ENCODE measurements at regions not wholly inside any gene's neighbourhood (a gene's known extent, or its start where the extent isn't known, plus 50 kb on each side); places are given as distances from the start of the nearest gene placed in this dataset.
"Not testable (repeated sequence)": the region's sequence is repeated elsewhere in the genome, so short reads cannot be mapped to it uniquely, and the experiment has no call there.

DNA sequence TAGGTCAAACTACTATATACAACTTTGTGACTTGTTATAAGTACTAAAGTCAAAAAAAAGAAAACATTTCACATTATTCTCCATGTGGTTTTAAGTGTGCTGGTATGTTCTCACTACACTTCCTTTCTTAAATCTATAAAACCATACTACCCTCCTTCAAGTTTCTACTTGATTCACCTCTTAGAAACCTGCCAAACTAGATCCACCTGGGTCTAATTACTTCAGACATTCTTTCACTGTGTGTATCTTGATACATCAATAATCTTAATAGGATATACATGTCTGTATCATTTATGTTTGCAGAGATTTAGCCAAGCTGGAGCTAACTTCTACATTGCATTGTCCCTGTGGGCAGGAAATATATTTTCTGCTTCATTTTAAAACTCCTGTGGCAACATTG lies 1012.6 kb downstream of the EFNA5 start:
- no peak for DNase-seq

DNA sequence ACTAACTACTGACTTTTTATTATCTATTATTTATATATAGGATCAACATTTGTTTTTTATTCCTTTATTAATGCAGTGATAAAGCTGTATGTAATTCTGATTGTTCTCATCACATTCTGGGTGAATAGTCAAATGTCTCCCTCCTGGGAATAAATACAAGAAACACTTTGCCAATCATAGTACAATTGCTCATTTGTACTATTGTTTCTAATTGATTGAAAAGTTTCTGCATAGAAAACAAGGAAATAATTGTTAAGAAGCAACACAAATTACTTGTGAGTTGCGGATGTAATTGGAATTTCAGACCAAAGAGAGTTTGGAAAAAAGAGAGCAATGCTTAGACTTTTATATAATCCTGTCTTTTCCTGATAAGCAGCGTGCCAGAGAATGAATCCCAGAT lies 1013.9 kb downstream of the EFNA5 start:
- DNase-seq = no peak

DNA sequence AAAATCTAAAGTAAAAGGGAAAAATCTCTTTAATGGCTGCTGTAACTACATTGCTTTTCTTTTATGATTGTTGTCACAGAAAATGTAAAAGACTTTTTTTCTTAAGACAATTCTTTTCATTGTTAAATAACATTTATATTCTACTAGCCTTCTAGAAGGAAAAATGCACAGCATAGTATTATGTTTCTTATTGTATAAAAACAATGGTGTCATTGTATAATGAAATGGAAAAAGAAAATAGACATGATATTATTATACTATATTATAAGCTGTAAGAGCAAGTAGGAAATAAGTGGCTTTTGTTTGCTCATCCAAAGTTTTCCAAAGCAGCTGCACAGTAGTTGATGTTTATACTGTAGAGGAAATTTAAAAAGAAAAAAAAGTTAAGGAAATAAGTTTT lies 1021.7 kb downstream of the EFNA5 start:
- DNase-seq = no peak

DNA sequence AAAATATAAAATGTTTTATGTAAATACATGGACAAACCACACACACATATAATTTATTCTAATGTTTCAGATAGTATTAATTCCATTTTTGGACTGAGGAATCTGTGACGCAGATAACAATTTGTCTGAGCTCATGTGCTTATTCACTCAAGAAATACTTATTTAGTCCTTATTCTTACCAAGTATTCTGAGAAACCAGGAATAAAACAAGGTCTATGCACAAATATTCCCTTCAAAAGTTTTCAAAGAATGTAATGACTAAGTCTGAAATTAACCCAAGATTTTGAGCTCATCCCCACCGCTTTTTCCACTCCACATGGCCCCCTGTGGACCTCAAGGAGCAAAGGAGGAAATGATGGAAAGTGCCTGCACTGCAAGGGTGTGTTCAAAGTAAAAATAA lies 1022.3 kb downstream of the EFNA5 start:
- DNase-seq = peak; percentile 20

DNA sequence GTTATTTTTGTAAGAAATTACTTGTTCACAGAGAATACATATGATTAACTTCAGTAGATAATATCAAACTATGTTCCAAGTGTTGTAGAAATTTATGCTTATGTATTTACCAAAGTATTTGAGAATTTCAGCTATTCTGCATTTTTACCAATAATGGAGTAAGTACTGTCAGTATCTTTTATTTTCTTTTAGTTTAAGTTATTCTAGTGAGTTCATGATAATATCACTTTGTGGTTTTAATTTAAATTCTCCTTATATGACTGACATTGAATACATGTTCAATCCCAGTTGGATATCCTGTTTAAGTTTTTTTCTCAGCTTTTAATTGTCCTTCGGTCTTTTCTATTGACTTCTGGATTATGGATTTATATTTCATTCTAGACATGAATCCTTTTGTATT lies 1024.6 kb downstream of the EFNA5 start:
- DNase-seq = peak; percentile 0

DNA sequence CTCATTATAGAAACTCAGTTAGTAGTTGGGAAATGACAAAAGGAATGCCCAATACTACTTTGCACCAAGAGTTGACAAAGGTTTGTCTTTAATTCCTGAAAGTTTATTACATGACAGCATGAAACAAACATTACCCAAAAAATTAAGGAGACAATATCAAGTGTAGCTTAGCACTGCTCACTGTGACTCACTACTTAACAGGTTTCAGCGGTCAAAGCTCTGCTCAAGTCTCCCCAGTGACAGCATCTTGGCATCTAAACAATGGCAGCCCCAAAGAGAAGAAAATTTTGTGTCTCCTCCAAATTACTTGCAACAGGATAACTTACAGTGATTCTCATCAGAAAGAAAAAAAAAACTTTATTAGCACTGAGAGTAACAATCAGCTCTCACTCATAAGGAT lies 1030.2 kb downstream of the EFNA5 start:
- no peak for DNase-seq

DNA sequence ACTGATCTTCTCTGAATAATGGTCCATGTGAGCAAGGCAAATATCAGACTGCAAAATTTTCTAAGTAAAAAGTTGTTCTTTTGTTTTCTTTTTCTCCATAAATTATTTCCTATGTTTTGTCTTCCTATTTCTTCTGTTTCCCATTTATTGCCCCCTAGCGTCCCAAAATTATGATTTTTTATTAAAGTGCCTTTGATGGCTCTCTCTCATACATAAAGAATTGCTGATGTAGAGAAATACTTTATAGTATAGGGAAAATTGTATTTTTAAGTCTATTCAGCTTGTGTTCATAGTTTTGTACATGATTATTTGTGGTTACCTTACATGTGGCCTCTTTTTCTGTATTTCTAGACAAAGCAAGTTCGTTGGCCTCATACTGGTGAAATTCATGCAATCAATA lies 1031.2 kb downstream of the EFNA5 start:
- DNase-seq = no peak

DNA sequence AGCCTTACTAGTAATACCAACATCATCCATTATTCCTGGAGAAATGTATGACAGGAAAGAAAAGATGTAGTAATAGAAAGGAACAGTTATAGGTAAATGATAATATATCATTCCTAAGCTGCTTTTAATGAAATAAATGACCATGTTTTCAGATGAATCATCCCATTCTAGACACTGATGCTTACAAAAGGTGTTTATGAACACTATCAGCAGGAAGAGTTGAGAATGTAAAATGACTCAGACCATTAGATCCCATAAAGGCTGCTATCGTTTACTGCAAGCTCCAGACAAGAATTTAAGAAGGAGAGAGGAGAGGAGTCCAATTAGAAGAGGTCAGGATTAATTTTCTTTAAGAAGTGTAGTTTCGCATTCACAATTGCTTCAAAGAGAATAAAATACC lies 1033.5 kb downstream of the EFNA5 start:
- no peak for DNase-seq

DNA sequence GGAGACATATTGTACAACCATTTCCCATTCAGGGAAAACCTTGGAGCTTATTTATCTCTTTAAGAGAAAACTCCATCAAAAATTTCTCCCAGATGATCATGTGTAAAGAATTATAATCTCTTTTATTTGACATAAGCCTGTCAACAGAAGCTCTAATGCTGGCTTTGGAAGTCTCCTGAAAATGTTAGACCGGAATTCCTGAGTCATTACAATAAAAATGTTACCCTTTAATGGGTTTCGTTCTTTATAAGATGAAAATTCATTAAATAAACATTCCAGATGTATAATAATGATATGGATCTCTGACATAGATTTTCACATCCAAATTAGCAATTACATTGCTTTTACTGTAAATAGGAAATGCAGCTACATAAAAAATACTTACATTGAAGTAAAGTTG lies 1036.4 kb downstream of the EFNA5 start:
- DNase-seq = peak; percentile 32

DNA sequence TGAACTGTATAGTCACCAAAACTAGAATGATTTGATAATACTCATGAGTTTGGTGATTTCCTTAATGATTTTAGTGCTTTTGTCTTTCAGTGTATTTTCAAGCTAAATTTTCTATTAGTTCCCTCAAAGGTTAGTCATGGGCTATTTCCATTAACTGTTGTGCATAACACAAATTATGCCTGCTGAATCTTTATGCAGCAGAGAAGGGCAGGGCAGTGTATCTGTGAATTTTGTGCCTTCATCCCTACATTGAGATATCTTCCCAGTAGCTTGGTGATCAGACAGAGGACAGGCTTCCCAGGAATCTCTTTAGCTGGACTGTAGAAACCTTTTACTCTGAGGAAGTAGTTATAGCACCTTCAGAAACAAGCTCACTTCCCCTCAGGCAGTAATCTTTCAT lies 1036.9 kb downstream of the EFNA5 start:
- DNase-seq = no peak

DNA sequence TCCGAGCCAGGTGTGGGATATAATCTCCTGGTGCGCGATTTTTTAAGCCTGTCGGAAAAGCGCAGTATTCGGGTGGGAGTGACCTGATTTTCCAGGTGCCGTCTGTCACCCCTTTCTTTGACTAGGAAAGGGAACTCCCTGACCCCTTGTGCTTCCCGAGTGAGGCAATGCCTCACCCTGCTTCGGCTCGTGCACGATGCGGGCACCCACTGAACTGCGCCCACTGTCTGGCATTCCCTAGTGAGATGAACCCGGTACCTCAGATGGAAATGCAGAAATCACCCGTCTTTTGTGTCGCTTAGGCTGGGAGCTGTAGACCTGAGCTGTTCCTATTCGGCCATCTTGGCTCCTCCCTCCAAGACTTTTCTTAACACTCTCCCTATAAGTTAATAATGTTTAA lies 1042.3 kb downstream of the EFNA5 start:
- DNase-seq = not testable (repeated sequence)

DNA sequence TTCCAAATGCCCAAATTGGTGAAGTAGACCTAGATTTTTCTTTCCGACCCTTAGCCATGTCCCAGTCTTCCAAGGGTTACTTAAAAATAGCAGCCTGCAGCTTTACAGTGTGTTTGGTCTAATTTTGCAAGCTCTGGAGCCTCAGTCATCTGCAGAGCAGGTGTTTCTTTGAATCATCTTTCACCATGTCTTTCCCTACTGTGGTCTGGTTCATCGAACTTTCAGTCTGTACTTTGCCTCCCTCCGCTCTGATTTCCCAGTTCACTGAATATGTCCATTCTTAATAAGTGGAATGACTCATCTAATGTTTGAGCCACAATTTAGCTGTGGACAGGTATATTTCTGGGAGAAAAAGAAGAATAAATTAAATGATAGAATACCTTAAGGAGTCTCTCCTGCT lies 1060.7 kb downstream of the EFNA5 start:
- no peak for DNase-seq

DNA sequence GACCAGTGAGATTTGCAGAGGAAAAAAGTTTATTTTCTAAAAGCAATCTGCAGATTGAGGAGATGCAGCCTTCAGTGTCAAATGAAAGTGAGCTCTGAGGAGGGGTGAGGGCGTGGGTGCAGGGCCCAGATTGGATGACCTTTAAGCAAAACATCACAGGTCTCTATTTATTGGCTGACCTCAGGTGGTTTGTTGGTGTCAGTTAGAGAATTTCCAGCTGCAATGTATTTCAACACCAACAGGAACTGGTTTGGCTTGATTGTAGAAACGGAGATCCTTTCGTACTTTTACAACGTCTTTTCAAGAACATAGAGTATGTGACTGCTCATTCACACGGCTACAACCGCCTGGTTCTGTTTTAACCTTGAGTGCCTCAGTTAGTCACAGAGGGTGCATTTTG lies 1069.1 kb downstream of the EFNA5 start:
- no peak for DNase-seq

DNA sequence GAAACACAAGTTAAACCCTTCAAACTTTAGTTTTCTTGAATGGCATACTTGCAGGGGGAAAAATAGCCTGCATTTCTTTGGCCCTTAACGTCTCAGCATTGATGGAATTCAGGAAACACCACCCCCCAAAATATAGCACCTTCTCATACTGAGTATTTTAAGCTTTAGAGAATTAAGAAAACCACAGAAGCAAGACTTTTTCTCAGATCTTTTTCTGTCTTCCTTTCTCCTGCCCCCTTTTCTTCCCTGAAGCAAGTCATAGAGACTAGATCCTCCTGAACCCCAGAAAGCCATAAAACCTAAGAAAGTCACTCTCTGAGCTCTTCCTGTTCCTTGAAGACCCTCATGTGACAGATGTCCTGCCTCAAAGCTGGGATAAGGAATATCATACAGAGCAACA lies 1069.9 kb downstream of the EFNA5 start:
- DNase-seq = no peak

DNA sequence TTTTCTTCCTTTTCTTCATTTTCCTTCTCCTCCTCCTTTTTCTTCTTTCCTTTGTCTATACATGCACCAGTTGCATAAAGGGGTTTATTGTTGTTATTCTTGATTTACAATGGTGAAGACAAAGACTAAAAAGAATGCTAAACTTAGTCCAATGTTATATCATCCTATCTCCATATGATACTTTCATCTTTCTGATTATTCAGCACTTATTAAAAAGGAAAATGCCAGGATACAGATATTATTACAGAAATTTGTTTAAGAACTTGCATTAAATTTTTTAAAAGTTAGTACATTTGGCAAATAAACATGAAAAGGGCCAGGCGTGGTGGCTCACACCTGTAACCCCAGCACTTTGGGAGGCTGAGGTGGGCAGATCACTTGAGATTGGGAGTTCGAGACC lies 1074.9 kb downstream of the EFNA5 start:
- DNase-seq = no peak

DNA sequence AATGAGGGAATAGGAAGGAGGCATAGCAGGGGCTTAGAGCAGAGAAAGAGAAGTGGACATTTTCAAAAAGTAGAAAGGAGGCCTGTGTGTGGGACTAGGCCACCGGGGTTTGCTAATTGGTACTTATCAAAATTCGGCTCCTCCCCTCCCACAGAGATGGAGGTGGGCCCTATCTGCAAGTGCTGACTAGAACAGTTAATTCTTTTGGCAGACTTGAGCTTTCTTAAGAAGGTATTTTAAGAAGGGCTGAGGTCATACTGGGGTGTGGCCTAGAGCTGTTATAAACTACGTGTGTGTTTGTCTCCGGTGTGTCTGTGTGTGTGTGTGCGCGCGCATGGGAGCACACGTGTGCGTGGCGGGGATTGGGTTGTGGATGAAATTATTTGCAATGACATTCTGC lies 1086.5 kb downstream of the EFNA5 start:
- DNase-seq = no peak

DNA sequence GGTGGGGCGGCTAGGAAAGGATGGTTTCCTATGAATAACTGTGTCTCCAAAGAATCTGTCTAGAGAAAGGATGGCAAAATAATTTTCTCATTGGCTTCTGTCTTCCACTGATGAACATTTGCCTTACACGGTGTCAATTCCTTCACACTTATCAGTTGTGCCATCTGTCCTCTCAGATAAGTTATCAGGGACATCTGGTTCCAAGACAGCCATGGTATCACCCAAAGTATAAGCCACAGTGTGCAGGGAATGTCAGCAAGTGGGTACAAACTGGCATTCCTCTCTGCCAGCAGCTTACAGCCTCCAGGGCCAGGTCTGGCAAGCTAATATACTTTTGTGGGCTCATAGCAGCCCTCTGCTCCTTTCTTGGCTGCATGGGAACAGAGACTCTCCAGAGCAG lies 1092.0 kb downstream of the EFNA5 start:
- DNase-seq = no peak

DNA sequence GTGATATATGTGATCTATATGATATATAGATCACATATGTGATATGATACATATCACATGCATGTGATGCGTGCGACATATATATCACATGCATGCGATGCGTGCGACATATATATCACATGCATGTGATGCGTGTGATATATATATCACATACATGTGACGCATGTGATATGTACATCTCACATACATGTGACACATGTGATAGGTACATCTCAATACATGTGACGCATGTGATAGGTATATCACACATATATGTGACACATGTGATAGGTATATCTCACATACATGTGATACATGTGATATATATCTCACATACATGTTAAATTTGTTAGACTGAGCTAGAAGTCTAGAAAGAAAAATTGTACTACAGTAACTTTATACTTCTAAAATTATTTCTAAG lies 1095.9 kb downstream of the EFNA5 start:
- DNase-seq = no peak

DNA sequence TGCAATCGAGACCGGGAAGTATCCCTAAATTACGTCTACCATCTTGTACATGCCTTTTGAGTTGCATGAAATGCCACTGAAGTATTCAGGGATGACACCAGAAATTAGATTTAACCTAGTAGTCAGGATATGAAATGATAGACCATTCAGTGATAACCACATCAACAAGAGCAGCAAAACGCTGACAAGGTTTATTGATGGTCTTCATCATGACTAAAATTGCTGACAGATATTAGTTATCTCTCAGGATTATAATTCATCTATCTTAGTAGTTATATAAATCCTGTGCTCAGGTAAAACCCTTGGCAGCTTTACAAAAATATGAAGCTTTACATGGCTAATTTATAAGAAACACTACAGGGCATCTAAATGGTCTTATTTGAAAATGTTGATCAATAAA lies 1104.7 kb downstream of the EFNA5 start:
- no peak for DNase-seq

DNA sequence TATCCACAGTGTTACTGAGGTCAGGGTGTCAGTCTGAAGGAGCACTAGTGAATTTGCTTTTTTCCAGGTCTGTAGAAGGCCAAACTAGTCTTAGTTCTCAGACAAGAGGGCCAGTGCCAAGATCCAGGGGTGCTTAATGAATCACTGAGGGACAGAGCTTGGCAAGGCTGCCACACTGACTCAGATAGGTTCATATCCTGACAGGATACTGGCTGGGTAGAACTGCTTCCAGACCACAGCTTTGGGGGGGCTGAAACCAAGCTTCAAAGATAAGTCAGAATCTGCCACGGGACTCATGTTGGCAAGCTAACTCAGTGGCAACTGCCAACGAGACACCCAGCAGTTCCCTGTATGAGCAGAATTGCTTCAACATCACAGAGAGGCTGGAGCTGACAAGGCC lies 1125.4 kb downstream of the EFNA5 start:
- DNase-seq = peak; percentile 4

DNA sequence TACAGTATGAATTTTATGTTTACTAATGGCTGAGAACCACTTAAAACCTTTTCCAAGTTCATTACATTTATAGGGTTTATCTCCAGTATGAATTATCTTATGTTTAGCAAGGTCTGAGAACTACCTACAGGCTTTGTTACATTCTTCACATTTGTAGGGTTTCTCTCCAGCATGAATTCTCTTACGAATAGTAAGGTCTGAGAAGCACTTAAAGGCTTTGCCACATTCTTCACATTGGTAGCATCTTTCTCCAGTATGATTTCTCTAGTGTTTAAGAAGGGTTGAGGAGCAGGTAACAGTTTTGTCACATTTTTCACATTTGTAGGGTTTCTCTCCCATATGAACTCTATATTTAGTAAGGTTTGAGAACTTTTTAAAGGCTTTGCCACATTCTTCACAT lies 1127.4 kb downstream of the EFNA5 start:
- DNase-seq = no peak

DNA sequence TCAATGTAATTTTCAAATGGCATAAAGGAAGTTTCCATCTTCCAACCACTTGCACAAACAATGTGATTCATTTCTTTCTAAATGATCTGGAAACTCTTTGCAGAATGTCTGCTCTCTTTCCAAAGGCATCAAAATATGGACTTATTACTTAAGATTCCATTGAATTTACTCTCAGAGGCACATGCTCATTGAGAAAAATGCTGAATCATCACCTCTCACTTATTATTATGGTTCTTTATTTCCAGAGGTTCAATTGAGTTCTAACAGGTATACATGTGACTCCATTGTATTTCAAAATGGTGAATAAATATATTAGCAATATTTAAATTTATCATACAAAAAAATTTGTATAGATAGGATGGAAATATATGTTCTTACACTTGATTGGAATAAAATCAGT lies 1140.6 kb downstream of the EFNA5 start:
- no peak for DNase-seq

DNA sequence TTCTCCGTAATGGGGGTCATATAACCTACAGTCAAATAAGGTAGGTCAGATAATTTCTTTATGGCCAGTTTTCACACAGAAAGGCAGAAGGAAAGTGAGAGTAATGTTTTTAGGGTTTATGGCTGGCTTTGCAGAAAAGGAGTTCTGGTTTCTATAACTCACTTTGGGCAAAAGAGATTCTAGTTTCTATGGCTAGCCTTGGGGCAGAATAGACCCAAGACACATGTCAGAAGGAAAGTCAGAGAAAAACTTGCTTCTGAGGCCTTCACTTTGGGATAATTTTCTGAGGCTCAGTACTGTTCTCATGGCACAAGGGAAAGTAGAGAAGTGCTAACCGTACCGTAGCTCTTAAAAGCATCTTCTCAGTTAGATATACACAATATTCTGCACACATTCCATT lies 1145.3 kb downstream of the EFNA5 start:
- DNase-seq = no peak

DNA sequence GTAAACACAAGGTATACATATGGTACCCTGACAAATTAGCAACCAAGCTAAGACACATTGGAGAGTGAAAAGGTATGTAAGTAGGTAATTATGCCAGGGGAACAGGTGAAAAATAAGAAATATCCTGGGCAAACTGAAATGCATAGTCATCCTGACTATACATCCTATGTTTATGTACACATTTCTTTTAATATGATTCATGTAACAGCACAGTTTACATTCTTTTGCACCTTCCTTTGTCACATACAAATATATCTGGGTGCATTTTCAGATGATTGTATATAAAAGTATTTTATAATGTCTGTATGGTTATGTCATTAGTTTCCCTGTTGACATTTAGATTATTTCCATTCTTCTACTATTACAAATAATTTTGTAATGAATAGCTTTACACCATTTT lies 1146.9 kb downstream of the EFNA5 start:
- no peak for DNase-seq

DNA sequence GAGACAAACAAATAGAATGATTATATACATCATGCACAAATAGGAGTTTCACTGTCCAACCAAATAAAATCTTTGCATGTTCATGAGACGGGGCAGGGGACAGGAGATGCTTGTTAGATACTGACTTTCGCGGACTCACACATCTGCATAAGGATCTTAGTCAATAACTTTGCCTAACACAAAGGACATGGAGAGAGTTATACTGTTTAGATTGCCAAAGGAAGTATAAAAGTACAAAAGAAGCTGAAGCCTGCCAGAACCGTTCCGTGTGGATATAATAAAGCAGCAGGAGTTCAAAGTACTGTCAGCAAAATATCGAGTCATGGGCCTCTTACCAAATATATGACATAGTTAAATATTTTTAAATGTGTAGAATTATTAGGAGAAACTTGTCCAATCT lies 1148.4 kb downstream of the EFNA5 start:
- DNase-seq = peak; percentile 11

DNA sequence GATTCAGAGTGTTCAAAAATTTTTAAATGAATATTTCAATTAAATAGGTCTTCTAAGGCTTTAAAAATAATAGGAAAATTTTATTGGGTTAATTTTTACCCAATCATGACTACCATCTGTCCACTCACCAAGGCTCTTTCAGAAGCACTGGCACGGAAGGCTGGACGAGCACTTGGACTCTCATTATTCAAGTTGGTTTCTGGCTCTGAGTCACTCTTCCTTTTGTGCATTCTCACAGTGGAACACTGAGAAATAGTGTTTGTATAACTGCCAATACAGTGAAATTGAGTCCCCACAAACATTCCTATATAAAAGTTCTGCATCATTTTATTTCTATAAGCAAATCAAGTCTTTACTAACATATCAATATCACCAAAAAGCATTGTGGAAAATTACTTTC lies 1149.0 kb downstream of the EFNA5 start:
- DNase-seq = peak; percentile 65
